Esophagus squamous epithelium (tissue), 5 donors: ENCODE measurements at regions not wholly inside any gene's neighbourhood (a gene's known extent, or its start where the extent isn't known, plus 50 kb on each side); places are given as distances from the start of the nearest gene placed in this dataset.

ENCODE experiments used
- DNase-seq: peaks from one replicate; lab custom pipeline; 2025; lab: John Stamatoyannopoulos, UW
- H3K27ac ChIP-seq, 4 donors: fragments of 200-600 bp; sonication (generic); one replicate each; pipeline ENCODE4 v1.5.1; 2016 to 2019; ENCODE audit warnings: mild to moderate bottlenecking in 1 of 4
- H3K27me3 ChIP-seq, 4 donors: fragments of 200-600 bp; sonication (generic); 1 replicate in 3 of 4; 2 replicates in 1 of 4; pipeline versions ENCODE4 v1.5.1 to v1.6.0; 2017 to 2021; ENCODE audit warnings: antibody characterized with exemption in 1 of 4
- H3K36me3 ChIP-seq, 3 donors: fragments of 200-600 bp; sonication (generic); one replicate each; pipeline ENCODE4 v1.5.1; 2016 to 2019
- H3K4me1 ChIP-seq, 3 donors: fragments of 200-600 bp; sonication (generic); one replicate each; pipeline ENCODE4 v1.5.1; 2017 to 2019
- H3K4me3 ChIP-seq, 4 donors: fragments of 200-600 bp; sonication (generic); 1 replicate in 3 of 4; 2 replicates in 1 of 4; pipeline ENCODE4 v1.5.1; 2016 to 2019; ENCODE audit warnings: mild to moderate bottlenecking in 2 of 4, moderate library complexity in 1 of 4
- H3K9me3 ChIP-seq, 3 donors: fragments of 200-600 bp; sonication (generic); one replicate each; pipeline ENCODE4 v1.5.1; 2016 to 2019
- CTCF ChIP-seq, 6 experiments: fragments of 450-650 bp in 4 of 6; fragments of 200-600 bp in 2 of 6; sonication (generic) in 2 of 6; IDR thresholded peaks; one replicate each; pipeline ENCODE4 v1.5.1; 2016 to 2019; ENCODE audit warnings: antibody characterized with exemption in 6 of 6, mild to moderate bottlenecking in 4 of 6, moderate library complexity in 4 of 6
- POLR2A ChIP-seq, 4 donors: fragments of 450-650 bp; IDR thresholded peaks; one replicate each; pipeline ENCODE4 v1.6.1; 2017; ENCODE audit warnings: antibody characterized with exemption in 4 of 4, mild to moderate bottlenecking in 4 of 4, moderate library complexity in 3 of 4
- WGBS, 2 donors: methylation state at CpG; one replicate each; pipeline ENCODE4 v1.1.5; 2018; 5-methylcytosine and 5-hydroxymethylcytosine counted together
- intact Hi-C: fragments of 100-400 bp; cut with DNase I; formaldehyde crosslinking; loops from one replicate; pipeline ENCODE4 v1.15.0; 2022
- donor health status: DM: yes; HTN: yes; CAD: no.

DNA sequence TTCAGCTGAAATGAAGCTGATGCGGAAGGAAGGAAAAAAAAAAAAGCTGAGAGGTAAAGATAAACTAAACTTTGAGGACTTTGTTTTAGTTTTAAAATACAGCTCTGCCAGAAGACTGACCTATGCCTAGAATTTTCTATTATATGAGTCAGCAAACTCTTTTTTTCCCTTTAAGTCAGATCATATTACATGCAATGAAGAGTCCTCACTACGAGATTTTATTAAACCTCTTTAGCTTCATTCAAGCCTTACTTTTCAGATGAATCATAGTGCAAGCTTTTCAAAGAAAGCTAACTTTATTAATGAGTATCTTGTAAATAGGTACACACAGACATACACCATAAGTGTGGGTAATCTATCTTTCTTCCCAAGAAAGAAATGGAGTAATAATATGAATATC lies 57.8 kb upstream of the FSCB start:
- no peaks in the 10 kb centered on the region for H3K9me3 ChIP-seq
- H3K36me3 ChIP-seq: no peaks in the 10 kb centered on the region
- DNase-seq: no peak
- no peaks in the 10 kb centered on the region for H3K27me3 ChIP-seq
- H3K4me1 ChIP-seq: no peaks in the 10 kb centered on the region
- TF ChIP-seq CTCF (IDR thresholded peaks at IDR 0.05) (no peak), POLR2A (IDR thresholded peaks at IDR 0.05) (no peak)
- intact Hi-C loops: no loop called here
- no peak overlapping the region for H3K4me3 ChIP-seq
- 42 to 56% methylated on average over 2 of the region's 2 CpGs for WGBS, 2 donors
- no peak overlapping the region for H3K27ac ChIP-seq
